Fibroblast of pulmonary artery (primary cell): ENCODE measurements at regions not wholly inside any gene's neighbourhood (a gene's known extent, or its start where the extent isn't known, plus 50 kb on each side); places are given as distances from the start of the nearest gene placed in this dataset.

Experiments
- DNase-seq: peaks from one replicate; pipeline ENCODE4 v3.0.0-alpha.2; 2010; ENCODE audit warnings: low read depth
- H3K4me3 ChIP-seq: replicated peaks from 2 replicates; pipeline ENCODE4 v1.5.1; 2011; ENCODE audit warnings: low read depth, mild to moderate bottlenecking, control low read depth, low read length, moderate library complexity
- CTCF ChIP-seq: IDR thresholded peaks from 2 replicates; pipeline ENCODE4 v1.5.1; 2011; ENCODE audit warnings: mild to moderate bottlenecking, control low read depth, low read length, inconsistent platforms; ENCODE audit errors: missing control alignments

- H3K4me3 ChIP-seq, result no peak overlapping the region
- no peak for TF ChIP-seq CTCF
- no peak for DNase-seq
Measured at GRCh38 chrX:114097427-114097826, 486.5 kb upstream of the HTR2C start.

- DNase-seq, result no peak
Measured at GRCh38 chrX:114095789-114096188, 488.1 kb upstream of the HTR2C start.

GRCh38 chrX:114087543-114087942 lies 496.3 kb upstream of the HTR2C start:
- no peak overlapping the region for H3K4me3 ChIP-seq
- no peak for TF ChIP-seq CTCF
- no peak for DNase-seq

More at GRCh38 chrX:114095789-114096188, 488.1 kb upstream of the HTR2C start:
- no peak overlapping the region for H3K4me3 ChIP-seq
- TF ChIP-seq CTCF, result no peak

- no peak for DNase-seq
- TF ChIP-seq CTCF, result no peak
- no peak overlapping the region for H3K4me3 ChIP-seq
Measured at GRCh38 chrX:114077773-114078172, 506.1 kb upstream of the HTR2C start.

GRCh38 chrX:114075073-114075673 lies 508.7 kb upstream of the HTR2C start:
- no peak overlapping the region for H3K4me3 ChIP-seq
- DNase-seq, result peak; percentile 1
- TF ChIP-seq CTCF, result peak; percentile 24

GRCh38 chrX:114073926-114074325 lies 510.0 kb upstream of the HTR2C start:
- no peak overlapping the region for H3K4me3 ChIP-seq
- DNase-seq, result no peak
- TF ChIP-seq CTCF, result no peak

GRCh38 chrX:114071412-114071811 lies 512.5 kb upstream of the HTR2C start:
- no peak for DNase-seq
- TF ChIP-seq CTCF, result no peak
- no peak overlapping the region for H3K4me3 ChIP-seq
